Uterus (tissue), 2 donors: ENCODE measurements at regions not wholly inside any gene's neighbourhood (a gene's known extent, or its start where the extent isn't known, plus 50 kb on each side); places are given as distances from the start of the nearest gene placed in this dataset.
"Not testable (repeated sequence)": the region's sequence is repeated elsewhere in the genome, so short reads cannot be mapped to it uniquely, and the experiment has no call there.

ENCODE experiments used
- POLR2A ChIP-seq, 2 donors: fragments of 450-650 bp; IDR thresholded peaks; one replicate each; pipeline ENCODE4 v1.6.1; 2016; ENCODE audit warnings: antibody characterized with exemption in 2 of 2, mild to moderate bottlenecking in 1 of 2, moderate library complexity in 1 of 2
- TF ChIP-seq, protein P1 (sequence below), 4 experiments: fragments of 200-600 bp in 2 of 4; fragments of 450-650 bp in 2 of 4; sonication (generic) in 2 of 4; IDR thresholded peaks; one replicate each; pipeline ENCODE4 v1.5.1; 2016 to 2019; ENCODE audit warnings: antibody characterized with exemption in 4 of 4, mild to moderate bottlenecking in 2 of 4, moderate library complexity in 1 of 4

DNA sequence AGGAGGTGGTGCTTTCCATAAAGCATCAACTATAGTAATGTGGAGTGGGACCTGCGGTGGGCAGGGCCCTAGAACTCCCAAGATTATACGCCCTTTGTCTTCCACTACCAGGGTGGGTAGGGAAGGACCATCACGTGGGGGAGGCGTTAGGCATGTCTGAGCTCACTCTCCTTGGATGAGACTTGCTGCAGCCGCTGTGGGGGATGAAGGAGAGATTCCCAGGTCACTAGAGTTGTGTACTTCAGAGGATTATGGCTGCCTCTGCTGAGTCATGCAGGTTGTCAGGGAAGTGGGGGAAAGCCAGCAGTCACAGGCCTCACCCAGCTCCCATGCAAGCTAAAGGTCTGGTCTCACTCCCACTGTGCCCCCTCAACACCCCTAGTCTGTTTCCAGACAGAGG, 195.0 kb upstream of the NBEA start:
- TF ChIP-seq, protein P1, sequence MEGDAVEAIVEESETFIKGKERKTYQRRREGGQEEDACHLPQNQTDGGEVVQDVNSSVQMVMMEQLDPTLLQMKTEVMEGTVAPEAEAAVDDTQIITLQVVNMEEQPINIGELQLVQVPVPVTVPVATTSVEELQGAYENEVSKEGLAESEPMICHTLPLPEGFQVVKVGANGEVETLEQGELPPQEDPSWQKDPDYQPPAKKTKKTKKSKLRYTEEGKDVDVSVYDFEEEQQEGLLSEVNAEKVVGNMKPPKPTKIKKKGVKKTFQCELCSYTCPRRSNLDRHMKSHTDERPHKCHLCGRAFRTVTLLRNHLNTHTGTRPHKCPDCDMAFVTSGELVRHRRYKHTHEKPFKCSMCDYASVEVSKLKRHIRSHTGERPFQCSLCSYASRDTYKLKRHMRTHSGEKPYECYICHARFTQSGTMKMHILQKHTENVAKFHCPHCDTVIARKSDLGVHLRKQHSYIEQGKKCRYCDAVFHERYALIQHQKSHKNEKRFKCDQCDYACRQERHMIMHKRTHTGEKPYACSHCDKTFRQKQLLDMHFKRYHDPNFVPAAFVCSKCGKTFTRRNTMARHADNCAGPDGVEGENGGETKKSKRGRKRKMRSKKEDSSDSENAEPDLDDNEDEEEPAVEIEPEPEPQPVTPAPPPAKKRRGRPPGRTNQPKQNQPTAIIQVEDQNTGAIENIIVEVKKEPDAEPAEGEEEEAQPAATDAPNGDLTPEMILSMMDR (IDR thresholded peaks at IDR 0.05), result not testable (repeated sequence)
- not testable (repeated sequence) for TF ChIP-seq POLR2A (IDR thresholded peaks at IDR 0.05)
